Hepatic stellate cell (primary cell): ENCODE measurements at regions not wholly inside any gene's neighbourhood (a gene's known extent, or its start where the extent isn't known, plus 50 kb on each side); places are given as distances from the start of the nearest gene placed in this dataset.

ENCODE experiments used
- DNase-seq: peaks from one replicate; pipeline ENCODE4 v3.0.0; 2011; ENCODE audit warnings: low spot score

DNA sequence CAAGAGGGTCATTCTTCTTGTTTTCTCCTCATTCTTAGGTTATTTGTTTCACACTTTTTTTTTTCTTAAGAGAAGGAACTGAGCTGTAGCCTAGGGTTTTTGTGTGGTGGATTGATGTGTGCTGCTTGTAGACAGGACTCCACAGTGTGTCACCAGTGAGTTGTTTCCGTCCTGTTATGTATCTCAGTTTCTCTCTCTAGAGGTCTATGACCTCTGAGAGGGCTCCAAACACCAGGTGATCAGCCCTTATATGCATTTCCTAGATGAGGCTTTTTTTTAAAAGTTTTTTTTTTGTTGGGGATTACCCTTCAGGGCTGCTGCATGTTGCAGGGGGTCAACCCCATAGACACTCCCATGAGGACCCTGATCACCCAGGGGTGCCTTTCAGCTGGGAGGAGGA, 124.2 kb upstream of the MAST4 start:
- DNase-seq = no peak

DNA sequence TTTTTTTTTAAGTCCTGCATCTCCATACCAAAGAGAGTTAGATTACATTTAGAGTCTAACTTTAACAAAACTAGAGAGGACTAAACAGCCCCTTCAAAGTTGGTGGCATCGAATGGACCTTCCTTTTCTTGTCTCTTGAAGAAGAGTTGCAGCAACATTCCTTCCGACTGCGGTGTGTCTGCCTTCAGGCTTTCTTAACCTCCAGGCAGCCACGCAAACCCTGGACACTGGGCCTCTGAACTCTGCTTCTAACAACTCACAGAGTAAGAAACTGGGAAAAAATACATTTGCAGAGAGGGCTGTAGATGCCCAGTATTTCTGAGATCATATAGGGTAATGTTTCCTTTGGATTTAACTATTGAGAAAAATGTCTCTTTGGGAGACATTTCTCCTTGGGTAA, 120.5 kb upstream of the MAST4 start:
- DNase-seq = no peak

DNA sequence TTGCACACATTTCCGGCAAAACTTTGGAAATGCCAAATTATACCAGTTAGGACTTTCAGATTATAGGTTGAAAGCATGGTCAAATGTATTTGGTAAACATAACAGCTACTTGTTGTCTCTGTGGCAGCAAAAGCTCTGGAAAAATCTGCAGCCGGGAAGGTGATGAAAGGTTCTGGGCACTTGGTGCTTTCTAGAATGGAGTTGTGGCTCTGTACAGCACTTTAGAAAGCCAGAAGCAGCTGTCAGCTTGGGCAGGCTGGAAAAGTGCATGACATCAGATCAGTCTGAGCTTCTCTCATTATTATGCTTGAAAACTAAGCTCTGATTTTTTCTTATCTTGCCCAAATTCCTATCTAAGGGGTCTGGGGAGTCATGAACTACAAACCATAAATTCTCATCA, 118.6 kb upstream of the MAST4 start:
- no peak for DNase-seq

DNA sequence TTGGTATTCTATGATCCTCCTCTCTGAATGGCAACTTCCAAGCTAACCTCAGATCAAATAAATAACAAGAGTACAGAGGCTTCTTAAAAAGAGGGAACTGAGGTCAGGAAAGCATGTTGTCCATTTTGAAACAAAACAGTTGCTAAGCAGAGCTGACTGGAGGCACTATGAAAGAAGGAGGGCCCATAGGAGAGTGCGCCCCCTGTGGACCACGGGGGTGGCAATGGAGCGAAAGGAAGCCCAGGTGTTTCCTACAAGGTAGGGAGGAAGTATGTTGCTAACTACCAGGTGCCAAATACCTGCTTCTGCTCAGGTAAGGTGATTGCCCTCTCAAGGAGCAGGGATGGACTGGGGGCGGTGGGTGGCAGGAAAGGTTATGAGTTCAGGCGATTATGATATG, 101.8 kb upstream of the MAST4 start:
- no peak for DNase-seq

DNA sequence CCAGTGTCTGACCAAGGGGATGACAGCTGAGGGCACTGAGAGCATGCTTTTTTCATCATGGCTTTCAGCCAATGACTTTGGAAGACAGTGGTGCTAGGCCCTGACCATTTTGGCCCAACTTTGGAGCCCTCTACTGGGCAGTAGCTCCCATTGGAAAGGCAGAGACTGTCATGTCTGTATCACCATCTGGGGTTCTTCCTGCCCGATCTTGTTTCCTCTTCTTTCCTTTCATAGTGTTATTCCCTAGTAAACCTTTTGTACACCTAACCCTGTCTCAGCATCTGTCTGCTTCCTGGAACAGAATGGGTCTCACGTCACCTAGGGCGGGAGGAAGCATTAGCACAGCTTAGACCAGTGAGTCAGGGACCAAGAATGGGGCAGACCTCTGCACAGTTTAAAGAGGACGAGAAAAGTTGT, 97.4 kb upstream of the MAST4 start:
- DNase-seq = peak; percentile 26

DNA sequence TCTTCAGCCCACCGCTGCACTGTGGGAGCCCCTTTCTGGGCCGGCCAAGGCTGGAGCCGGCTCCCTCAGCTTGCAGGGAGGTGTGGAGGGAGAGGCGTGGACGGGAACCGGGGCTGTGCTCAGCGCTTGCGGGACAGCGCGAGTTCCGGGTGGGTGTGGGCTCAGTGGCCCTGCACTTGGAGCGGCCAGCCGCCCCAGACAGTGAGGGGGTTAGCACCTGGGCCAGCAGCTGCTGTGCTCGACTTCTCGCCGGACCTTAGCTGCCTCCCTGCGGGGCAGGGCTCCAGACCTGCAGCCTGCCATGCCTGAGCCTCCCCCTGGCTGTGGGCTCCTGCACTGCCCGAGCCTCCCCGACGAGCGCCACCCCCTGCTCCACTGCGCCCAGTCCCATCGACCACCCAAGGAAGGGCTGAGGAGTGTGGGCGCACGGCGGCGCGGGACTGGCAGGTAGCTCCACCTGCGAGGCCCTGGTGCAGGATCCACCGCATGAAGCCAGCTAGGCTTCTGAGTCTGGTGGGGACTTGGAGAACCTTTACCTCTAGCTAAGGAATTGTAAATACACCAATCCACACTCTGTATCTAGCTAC, 92.9 kb upstream of the MAST4 start:
- no peak for DNase-seq

DNA sequence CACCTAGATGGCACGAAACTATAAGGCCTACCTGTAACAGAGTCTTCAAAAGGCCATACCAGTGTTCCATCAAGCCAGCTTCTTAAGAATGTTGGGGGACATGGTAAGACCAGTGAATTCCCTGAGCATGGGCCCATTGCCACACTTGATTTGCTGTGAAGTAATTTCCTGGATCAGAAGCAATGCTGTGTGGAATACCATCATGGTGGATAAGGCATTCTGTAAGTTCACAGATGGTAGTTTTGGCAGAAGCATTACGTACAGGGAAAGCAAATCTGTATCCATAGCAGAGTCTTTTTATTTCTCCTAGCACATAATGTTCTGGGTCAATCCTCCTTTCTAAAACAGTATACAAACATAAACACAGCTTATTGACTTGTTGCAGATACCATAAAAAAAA, 89.1 kb upstream of the MAST4 start:
- DNase-seq = no peak

DNA sequence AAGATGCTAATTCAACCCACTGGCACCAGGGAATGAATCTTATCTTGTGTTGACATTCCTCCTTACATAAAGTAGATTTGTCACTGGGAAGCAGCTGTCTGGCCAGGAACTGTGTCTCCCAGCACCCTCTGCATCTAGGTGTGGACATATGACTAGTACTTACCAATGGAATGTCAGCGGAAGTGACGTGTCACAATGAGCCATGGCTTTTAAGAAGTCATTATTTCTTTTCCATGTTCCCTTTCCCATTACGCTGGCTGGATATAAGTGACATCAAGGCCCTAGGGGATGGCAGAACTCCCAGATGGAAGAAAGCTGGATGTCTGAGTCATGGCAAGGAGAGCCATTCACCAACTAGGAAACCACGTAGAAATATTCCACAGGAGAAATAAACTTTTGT, 84.7 kb upstream of the MAST4 start:
- no peak for DNase-seq

DNA sequence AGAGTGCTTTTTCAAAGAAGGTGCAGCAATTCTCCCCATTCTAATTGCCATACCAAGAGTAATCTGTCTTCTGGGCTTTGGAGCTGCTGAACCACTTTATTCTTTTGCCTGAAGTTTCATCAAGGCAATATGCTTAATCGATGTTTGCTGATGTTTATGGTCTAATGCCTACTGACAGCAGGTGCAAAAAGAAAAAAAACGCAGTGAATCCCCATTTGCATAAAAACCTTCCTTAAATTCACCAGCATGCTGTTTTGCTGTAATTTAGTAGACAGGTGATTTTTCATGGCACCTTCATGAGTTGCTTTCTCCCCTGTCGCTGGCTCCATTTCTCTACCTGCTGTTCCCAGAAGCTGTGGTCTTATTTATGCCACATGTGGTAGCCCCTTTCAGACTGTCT, 83.1 kb upstream of the MAST4 start:
- no peak for DNase-seq

DNA sequence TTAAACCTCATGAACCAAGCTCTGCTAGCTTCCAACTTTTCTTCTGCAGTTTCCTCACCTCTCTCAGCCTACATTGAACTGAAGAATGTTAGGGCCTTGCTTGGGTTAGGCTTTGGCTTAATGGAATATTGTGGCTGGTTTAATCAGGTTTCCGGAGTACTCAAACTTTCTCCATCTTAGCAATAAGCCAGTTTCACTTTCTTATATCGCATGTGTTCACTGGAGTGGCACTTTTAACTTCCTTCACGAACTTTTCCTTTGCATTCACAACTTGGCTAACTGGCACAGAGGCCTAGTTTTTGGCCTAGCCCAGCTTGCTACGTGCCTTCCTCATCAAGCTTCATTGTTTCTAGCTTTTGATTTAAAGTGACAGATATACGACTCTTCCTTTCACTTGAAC, 81.0 kb upstream of the MAST4 start:
- no peak for DNase-seq

DNA sequence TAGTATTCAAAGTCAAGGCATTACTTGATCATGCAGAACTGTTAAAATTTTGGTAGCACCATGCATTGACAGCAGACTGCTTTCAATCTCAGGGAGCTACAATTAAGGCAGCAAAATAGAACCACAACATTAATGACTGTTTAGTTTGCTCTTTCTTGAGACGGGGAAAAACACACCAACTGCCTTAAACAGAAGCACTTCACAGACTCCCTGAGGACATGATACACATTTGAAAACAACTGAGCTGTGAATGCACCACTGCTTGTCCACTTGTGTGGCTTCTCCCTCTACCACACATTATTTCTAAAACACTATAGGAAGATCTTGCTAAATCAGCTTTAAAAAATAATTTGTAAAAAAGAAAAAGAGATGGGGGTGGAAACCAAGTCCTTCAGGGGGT, 79.6 kb upstream of the MAST4 start:
- no peak for DNase-seq

DNA sequence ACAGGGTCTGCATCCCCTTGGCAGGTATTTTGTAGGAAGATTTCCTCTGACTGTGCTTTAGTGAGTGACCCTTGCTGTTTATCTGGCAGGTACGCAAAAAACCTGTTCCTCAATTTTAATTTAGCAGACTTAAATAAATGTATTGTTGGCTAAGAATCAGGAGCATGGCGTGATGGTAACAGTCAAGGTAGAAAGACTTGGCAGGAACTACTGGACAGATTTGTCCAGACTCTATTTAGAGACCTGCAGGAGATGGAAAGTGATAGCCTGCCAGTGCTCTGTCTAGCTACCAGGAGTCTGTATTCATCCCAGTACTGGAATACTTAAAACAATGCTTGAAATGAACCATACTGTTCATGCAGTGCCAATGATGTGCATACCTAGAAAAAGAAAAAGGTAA, 78.8 kb upstream of the MAST4 start:
- DNase-seq = no peak

DNA sequence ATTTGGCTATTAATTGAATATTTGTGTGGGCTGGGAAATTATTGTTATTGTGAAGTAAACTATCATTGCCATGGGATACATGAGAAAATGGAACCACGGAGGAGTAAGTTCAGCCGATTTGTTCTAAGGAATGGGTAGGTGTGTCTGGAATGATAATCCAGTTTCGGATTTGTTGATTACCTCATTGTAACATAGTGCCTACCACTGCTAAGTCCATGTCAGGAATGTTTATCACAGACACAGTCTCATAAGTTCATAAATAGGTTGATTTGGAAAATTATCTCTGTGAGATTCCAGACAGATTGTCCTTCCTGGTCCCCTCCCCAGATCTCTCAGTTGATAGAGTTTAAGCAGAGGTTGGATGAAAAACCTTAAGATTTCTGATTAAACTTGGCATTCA, 78.1 kb upstream of the MAST4 start:
- DNase-seq = no peak

DNA sequence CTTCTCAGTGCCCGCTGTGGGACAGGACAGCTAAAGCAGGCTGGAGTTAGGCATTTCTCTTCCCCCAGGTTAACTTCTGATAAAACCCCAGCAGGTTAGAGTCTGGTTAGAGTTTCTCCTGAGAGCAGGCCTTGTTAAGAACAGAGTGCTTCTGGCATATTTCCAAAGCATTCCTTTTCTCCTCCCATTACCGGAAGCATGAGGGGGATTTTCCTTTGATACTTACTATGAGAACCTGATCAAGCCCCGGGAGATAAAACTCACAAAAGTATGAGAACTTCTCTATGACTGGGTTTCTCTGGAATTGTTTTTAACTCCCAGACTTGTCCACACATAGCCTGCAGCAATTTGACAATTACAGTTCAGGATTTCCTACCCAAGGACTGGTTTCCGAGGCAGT, 77.4 kb upstream of the MAST4 start:
- DNase-seq = no peak

DNA sequence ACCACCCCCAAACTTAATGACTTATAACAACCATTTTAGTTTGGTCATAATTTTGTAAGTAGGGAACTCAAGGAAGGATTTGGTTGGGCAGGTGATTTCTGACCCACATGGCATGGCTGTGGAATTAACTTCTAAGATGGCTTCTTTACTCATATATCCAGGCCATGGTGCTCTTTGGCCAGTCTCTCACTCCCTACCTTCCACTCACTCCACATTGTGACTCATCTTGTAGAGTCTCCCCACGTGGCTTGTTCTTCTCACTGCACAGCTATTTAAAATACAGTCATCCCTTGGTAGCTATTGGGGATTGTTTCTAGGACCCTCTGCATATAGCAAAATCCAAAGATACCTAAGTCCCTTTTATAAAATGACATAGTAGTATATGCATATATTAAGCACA, 76.6 kb upstream of the MAST4 start:
- no peak for DNase-seq

DNA sequence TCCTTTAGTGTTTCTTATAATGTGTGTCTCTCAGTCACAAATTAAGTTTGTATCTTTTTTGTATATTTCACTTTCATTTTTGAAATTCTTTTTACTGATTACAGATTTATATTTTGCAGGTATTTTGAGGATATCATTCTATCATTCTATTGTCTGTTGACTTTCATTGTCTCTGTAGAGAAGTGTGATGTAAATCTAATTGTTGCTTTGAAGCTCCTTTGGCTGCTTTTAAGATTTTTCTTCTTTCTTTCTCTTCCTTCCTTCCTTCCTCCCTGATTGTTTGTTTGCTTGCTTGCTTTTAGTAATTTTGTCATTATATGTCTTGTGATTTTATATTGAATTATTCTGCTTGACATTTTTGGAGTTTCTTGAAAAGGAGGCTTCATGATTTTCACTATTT, 75.3 kb upstream of the MAST4 start:
- DNase-seq = no peak

DNA sequence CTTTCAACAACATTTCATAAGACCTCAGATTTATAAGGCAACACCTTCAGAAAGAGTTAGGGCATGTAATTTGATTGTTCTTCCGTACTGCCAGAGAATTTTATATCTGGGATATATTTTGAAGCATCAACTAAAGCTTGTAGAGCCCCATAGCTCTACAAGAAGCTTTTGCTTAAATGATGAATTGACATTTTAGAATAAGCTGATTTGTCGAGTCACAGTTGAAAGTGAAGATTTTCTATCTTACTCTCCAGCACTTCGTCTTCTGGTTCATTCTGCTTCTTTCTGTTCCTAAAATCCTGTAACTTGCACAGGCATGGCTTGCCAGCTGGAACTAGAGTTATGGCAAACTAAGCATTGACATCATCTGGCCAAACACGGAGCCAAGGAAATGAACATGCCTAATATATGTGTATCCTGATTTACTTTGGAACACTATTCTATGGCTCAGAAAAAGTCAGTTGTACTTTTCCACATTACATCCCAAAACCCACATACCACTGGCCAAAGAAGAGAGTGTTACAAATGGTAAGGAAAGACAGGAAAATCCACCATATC, 68.6 kb upstream of the MAST4 start:
- DNase-seq = no peak

DNA sequence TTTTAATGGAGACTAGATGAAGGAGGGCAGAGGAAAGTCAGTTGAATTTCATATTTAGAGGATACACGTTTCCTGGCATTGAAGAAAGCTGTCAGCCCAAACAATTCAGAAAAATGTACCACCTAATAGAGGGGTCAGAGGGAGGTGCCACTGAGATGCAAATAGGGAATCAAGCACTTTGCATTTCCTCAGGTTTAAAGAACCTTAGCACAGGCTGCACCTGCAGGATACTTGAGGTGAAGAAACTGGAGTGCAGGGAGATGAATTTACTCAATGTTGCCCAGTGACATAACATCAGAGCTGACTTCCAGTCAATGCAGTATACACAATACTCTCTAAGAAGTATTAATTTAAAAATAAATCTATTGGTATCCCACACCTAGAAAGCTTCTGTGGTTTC, 67.0 kb upstream of the MAST4 start:
- no peak for DNase-seq

DNA sequence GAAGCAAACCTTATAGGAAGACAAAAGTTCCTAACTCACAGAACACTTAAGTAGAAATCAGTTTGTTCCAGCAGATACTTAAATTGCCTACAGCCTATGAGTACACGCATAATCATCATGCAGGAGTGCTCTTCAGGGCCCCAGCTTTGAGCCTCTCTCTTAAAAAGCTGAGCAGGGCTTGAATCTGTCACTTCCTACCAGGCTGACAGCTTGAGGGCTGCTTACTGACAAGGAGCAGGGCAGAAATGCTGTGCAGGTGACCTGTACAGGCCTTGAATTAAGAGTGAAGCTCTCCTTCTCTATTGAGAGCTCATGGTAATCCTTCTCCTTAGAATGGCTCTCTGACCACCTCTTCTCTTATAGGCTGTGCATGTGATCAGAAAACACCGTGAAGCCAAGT, 66.5 kb upstream of the MAST4 start:
- DNase-seq = no peak

DNA sequence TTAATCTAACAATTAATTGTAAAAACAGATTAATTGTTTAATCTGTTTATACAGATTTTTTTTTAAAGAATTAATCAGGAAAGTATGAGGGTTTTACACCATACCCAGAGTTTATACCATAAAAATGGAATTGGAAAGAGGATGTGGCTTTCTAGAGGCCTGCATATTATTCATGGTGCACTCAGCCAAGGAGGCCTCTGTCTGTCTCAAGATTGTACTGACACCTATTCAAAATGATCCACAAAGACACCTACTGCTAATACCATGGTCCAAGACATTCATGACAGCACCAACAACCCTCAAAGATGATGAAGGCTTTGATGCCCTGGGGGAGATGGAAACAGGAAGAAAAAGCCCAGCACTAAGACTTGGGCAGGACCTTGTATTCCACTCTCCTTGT, 58.1 kb upstream of the MAST4 start:
- DNase-seq = no peak

DNA sequence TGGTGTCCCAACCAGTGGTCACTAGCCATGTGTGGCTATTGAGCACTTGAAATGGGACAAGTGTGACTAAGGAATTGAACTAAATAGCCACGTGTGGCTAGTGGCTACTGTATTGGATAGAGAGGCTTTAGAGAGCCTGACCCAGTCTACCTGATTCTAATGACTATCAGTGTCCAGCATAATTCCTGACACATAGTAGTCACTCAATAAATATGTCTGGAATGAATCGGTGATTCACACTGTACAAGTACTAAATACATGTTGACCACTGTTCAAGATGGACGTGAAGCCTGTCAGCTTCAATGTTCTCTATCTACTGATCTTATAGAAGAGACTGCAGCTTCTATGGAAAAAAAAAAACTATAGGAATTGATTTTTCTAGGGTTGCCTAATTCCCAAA, 57.7 kb upstream of the MAST4 start:
- DNase-seq = no peak

DNA sequence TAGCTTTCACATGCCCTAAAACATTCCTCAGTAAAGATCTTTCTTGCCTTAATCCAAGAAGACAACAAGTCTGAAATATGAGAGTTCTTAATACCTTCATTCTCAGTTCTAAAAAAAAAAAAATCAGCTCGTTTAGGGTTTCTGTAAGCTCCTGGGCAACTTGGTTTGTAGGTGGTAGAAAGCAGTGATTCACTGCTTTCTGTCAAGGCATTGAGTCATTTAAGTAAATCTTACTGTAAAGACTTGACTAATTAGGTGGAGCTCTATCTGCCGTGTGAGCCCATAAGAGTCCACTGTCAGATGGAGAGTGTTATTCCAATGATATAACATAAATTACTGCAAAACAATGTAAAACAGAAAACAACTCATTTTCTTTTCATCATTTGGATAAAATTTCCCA, 56.1 kb upstream of the MAST4 start:
- DNase-seq = no peak

DNA sequence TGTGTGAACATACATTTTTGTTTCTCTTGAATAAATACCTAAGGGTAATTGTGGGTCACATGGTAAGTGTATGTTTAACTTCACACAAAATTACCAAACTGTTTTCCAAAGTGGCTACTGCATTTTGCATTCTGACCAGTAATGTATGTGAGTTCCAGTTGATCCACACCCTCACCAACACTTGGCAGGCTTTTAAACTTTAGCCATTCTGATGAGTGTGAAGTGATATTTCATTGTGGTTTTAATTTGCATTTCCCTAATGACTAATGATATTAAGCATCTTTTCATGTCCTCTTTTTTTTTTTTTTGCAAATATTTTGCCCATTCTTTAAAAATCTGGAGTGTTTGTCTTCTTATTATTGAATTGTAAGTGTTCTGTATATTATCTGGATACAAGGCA, 53.5 kb upstream of the MAST4 start:
- no peak for DNase-seq
